ENCODE measurements at regions not wholly inside any gene's neighbourhood (a gene's known extent, or its start where the extent isn't known, plus 50 kb on each side); places are given as distances from the start of the nearest gene placed in this dataset.

- Mint-ChIP-seq H3K27me3 (ENCODE audit: insufficient read depth, unreplicated experiment) (peaks cover 46% of the 10 kb centered on the region), H3K36me3 (ENCODE audit: insufficient read depth, unreplicated experiment) (peaks cover 6% of the 10 kb centered on the region), H3K4me3 (ENCODE audit: unreplicated experiment) (no peak overlapping the region), H3K4me1 (ENCODE audit: insufficient read depth, unreplicated experiment) (peaks cover 7% of the 10 kb centered on the region), H3K27ac (ENCODE audit: low read depth, unreplicated experiment) (no peak overlapping the region), H3K9me3 (ENCODE audit: unreplicated experiment) (no peaks in the 10 kb centered on the region)
- BruUV-seq (replicated peaks), result no TSS peak
- POLR2A ChIA-PET, result no interaction called here
- no peak for DNase-seq (ENCODE audit: unreplicated experiment)
- CTCF ChIA-PET, result no interaction called here
- intact Hi-C loops (cut with micrococcal nuclease), result no loop called here
- no peak for TF ChIP-seq CTCF (IDR thresholded peaks at IDR 0.05; ENCODE audit: unreplicated experiment)
These were observed 146.5 kb downstream of the NDUFA10 start for GRCh38 chr2:239878686-239879085.

- Mint-ChIP-seq H3K27me3 (ENCODE audit: insufficient read depth, unreplicated experiment) (peaks cover 47% of the 10 kb centered on the region), H3K4me3 (ENCODE audit: unreplicated experiment) (no peak overlapping the region), H3K27ac (ENCODE audit: low read depth, unreplicated experiment) (no peak overlapping the region), H3K4me1 (ENCODE audit: insufficient read depth, unreplicated experiment) (peaks cover 7% of the 10 kb centered on the region), H3K9me3 (ENCODE audit: unreplicated experiment) (no peaks in the 10 kb centered on the region), H3K36me3 (ENCODE audit: insufficient read depth, unreplicated experiment) (peaks cover 6% of the 10 kb centered on the region)
- intact Hi-C loops (cut with micrococcal nuclease), result no loop called here
- no peak for DNase-seq (ENCODE audit: unreplicated experiment)
- ChIA-PET CTCF (interaction anchor here (0.9 kb wide), 1 partner anchor 9 kb away, joined by 4 read pairs; no protein-coding TSS in a partner anchor), POLR2A (no interaction called here)
- no TSS peak for BruUV-seq (replicated peaks)
- TF ChIP-seq CTCF (IDR thresholded peaks at IDR 0.05; ENCODE audit: unreplicated experiment), result no peak
These were observed 148.2 kb downstream of the NDUFA10 start for GRCh38 chr2:239876948-239877289.

- no peak overlapping the region for H3K4me3 Mint-ChIP-seq (ENCODE audit: unreplicated experiment)
- ChIA-PET CTCF (interaction anchor here (0.9 kb wide), 1 partner anchor 10 kb away, joined by 4 read pairs; no protein-coding TSS in a partner anchor), POLR2A (no interaction called here)
- intact Hi-C loops (cut with micrococcal nuclease), result no loop called here
- no peak overlapping the region for H3K27ac Mint-ChIP-seq (ENCODE audit: low read depth, unreplicated experiment)
- DNase-seq (ENCODE audit: unreplicated experiment), result no peak
- peaks cover 6% of the 10 kb centered on the region for H3K36me3 Mint-ChIP-seq (ENCODE audit: insufficient read depth, unreplicated experiment)
- TF ChIP-seq CTCF (IDR thresholded peaks at IDR 0.05; ENCODE audit: unreplicated experiment), result no peak
- H3K27me3 Mint-ChIP-seq (ENCODE audit: insufficient read depth, unreplicated experiment), result peaks cover 47% of the 10 kb centered on the region
- no TSS peak for BruUV-seq (replicated peaks)
- H3K4me1 Mint-ChIP-seq (ENCODE audit: insufficient read depth, unreplicated experiment), result peaks cover 3% of the 10 kb centered on the region
- H3K9me3 Mint-ChIP-seq (ENCODE audit: unreplicated experiment), result no peaks in the 10 kb centered on the region
These were observed 148.7 kb downstream of the NDUFA10 start for GRCh38 chr2:239876271-239876947.

- no peak for TF ChIP-seq CTCF (IDR thresholded peaks at IDR 0.05; ENCODE audit: unreplicated experiment)
- Mint-ChIP-seq H3K4me1 (ENCODE audit: insufficient read depth, unreplicated experiment) (no peaks in the 10 kb centered on the region), H3K27ac (ENCODE audit: low read depth, unreplicated experiment) (no peak overlapping the region), H3K9me3 (ENCODE audit: unreplicated experiment) (no peaks in the 10 kb centered on the region), H3K4me3 (ENCODE audit: unreplicated experiment) (no peak overlapping the region), H3K36me3 (ENCODE audit: insufficient read depth, unreplicated experiment) (peaks cover 6% of the 10 kb centered on the region), H3K27me3 (ENCODE audit: insufficient read depth, unreplicated experiment) (peaks cover 47% of the 10 kb centered on the region)
- BruUV-seq (replicated peaks), result no TSS peak
- ChIA-PET CTCF (no interaction called here), POLR2A (no interaction called here)
- DNase-seq (ENCODE audit: unreplicated experiment), result no peak
- intact Hi-C loops (cut with micrococcal nuclease), result no loop called here
These were observed 150.3 kb downstream of the NDUFA10 start for GRCh38 chr2:239874636-239875356.

Measured in MCF 10A (cell line).